HG02610 (cell line): ENCODE measurements at regions not wholly inside any gene's neighbourhood (a gene's known extent, or its start where the extent isn't known, plus 50 kb on each side); places are given as distances from the start of the nearest gene placed in this dataset.
"Not testable (repeated sequence)": the region's sequence is repeated elsewhere in the genome, so short reads cannot be mapped to it uniquely, and the experiment has no call there.

Source experiments
- ATAC-seq: cut with Tn5 transposase; IDR thresholded peaks from one replicate; pipeline ENCODE4 v1.9.1; 2021; ENCODE audit warnings: mild to moderate bottlenecking, moderate library complexity; ENCODE audit not compliant: unreplicated experiment

- not testable (repeated sequence) for ATAC-seq
Observed at GRCh38 chr16:33710696-33711087, 251.3 kb downstream of the TP53TG3F start.

GRCh38 chr16:33711616-33712015, 252.2 kb downstream of the TP53TG3F start:
- ATAC-seq, result not testable (repeated sequence)

GRCh38 chr16:33712308-33712707, 252.9 kb downstream of the TP53TG3F start:
- ATAC-seq, result not testable (repeated sequence)

- ATAC-seq, result not testable (repeated sequence)
Observed at GRCh38 chr16:33712851-33713709, 253.7 kb downstream of the TP53TG3F start.

- ATAC-seq, result not testable (repeated sequence)
Observed at GRCh38 chr16:33713710-33714538, 254.5 kb downstream of the TP53TG3F start.

- ATAC-seq, result not testable (repeated sequence)
Observed at GRCh38 chr16:33731167-33731566, 271.8 kb downstream of the TP53TG3F start.

- not testable (repeated sequence) for ATAC-seq
Observed at GRCh38 chr16:33734650-33735049, 275.2 kb downstream of the TP53TG3F start.

GRCh38 chr16:33766869-33767765, 307.7 kb downstream of the TP53TG3F start:
- not testable (repeated sequence) for ATAC-seq

- not testable (repeated sequence) for ATAC-seq
Observed at GRCh38 chr16:33768710-33769109, 309.3 kb downstream of the TP53TG3F start.

- not testable (repeated sequence) for ATAC-seq
Observed at GRCh38 chr16:33769180-33769846, 309.9 kb downstream of the TP53TG3F start.

- ATAC-seq, result not testable (repeated sequence)
Observed at GRCh38 chr16:33770478-33770877, 311.1 kb downstream of the TP53TG3F start.

- ATAC-seq, result not testable (repeated sequence)
Observed at GRCh38 chr16:33771211-33771610, 311.8 kb downstream of the TP53TG3F start.

GRCh38 chr16:33773966-33774365, 314.6 kb downstream of the TP53TG3F start:
- ATAC-seq, result not testable (repeated sequence)

GRCh38 chr16:33774724-33775123, 315.3 kb downstream of the TP53TG3F start:
- ATAC-seq, result not testable (repeated sequence)

- not testable (repeated sequence) for ATAC-seq
Observed at GRCh38 chr16:33816328-33816944, 357.0 kb downstream of the TP53TG3F start.

GRCh38 chr16:33824736-33825135, 365.3 kb downstream of the TP53TG3F start:
- not testable (repeated sequence) for ATAC-seq

GRCh38 chr16:33827522-33827921, 368.1 kb downstream of the TP53TG3F start:
- ATAC-seq, result not testable (repeated sequence)

GRCh38 chr16:33839157-33839556, 379.7 kb downstream of the TP53TG3F start:
- ATAC-seq, result not testable (repeated sequence)

- ATAC-seq, result peak; percentile 51
Observed at GRCh38 chr16:33844533-33844932, 385.1 kb downstream of the TP53TG3F start.
